IPS DF 4.7 (cell line): ENCODE measurements at regions not wholly inside any gene's neighbourhood (a gene's known extent, or its start where the extent isn't known, plus 50 kb on each side); places are given as distances from the start of the nearest gene placed in this dataset.

Experiments used
- DNase-seq: peaks from one replicate; pipeline ENCODE4 v3.0.0-alpha.2; 2013; ENCODE audit warnings: low spot score; ENCODE audit errors: extremely low read depth

DNA sequence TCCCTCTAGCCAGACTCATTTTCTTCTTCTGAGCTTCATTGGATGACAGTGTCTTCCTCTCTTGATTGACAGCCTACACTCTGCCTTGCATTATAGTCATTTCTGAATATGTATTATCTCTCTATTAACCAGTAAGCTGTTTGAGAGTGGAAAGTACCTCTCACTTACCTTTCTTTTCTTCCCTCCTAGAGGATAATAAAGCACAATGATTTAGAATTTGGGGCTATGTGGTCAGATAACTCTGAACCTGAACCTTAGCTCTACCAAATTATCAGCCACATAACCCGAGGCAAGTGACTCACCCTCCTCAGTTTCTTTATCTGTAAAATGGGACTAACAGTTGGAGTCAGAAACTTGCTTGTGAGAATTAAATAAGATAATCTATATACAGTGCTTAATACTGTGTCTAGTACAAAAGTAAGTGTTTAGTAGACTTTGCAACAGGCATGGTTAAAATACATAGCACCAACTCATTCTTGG, 331.8 kb upstream of the TBL1XR1 start:
- DNase-seq, result no peak

- no peak for DNase-seq
Observed at GRCh38 chr3:177529716-177530335, 332.5 kb upstream of the TBL1XR1 start.

DNA sequence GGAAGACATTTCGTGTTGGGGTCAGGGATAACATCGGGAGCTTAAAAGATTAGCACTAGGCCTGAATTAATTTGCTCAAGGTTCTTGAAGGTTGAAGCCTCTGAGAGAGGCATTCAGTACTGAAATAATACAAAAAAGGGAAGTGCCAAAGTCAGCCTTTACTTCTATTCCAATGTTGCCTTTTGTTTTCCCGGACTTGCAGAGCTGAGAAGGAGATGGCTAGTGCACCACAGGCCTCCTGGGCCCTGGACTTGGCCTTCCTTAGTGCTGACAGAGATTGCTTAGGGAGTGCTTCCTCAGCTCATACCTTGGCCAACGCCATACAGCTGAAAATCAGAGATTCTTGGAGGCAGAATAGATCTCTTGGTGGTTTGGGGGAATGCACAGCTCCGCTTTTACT, 333.6 kb upstream of the TBL1XR1 start:
- no peak for DNase-seq

DNA sequence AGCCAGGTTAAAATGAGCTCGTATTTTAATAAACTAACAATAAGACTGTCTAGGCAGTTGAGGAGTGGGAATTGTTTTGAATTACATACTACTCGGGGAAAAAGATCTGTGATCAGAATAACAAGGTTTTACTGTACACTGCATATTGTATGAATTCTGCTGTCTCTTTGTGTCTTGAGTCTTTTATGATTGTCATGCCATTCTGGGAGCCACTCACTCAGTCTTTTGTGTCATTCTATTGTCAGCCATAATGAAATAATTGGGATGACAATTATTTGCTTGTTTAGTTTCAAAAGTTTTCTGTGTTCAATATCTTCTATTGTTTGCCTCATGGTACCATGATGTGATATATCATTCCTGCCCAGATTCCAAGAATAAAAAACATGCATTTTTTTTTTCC, 339.6 kb upstream of the TBL1XR1 start:
- DNase-seq, result no peak

- DNase-seq, result no peak
Observed at GRCh38 chr3:177537612-177538011, 340.3 kb upstream of the TBL1XR1 start.

- DNase-seq, result no peak
Observed at GRCh38 chr3:177538048-177538749, 340.9 kb upstream of the TBL1XR1 start.

DNA sequence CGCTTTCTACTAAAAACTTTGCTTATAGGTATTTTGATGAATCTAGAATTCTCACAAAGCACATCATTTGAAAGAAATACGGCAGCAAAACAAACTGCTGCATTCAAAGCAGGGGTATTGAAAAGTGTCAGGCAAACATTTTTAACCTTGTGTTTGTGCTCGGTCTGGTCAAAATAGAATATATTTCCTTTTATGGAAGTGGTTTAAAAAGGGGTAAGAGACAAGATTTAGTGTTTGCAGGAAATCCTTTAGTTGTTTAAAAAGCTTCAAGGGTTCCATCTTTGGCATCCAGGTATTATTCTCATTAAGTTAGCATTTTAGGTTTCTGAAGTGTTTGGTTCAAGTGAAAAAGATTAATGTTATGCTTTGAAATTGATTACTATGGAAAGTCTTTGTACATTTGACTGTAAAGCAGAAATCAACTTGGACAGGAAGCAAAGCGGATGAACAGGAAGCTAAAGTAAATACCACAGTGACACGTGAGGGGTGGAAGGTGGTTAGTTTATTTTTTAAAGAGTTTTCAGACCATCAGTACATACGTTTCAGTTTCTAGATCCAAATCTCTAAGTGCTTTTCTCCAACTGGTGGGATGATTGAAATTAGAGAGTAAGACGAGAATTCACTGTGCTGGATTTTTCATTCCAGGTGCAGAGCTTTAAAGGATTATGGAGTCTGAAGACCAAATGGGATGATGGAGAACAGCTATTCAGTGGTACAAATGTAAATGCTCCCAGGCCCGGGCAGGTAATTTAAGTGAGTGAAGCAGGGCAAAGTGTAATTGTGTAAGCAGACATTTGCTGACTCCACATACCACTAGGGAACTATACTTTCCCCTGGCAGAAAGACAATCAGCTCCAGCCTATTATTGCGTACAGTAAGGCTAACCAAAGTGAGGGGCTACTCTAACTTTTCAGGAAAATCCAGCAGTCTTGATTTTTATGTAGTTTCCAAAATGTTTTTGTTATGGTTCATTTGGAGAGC, 341.8 kb upstream of the TBL1XR1 start:
- DNase-seq, result no peak

DNA sequence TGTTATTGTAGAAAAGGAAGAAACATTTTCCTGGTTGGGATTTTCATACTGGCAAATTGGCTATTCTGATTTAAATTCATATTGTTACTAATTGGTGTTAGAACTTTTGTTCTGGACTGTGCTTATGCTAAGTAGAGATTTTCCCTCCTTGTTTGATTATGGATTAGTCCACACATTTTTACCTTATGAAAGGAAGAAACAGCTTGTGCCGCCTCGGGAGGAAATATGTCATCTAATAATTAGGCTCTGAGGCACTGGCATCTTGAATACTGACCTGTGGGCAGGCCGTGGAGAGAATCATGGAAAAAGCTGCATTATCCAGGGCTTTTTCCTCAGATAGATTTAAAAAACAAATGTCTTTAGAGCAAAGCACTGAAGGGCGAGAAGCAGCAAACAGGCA, 344.3 kb upstream of the TBL1XR1 start:
- no peak for DNase-seq

DNA sequence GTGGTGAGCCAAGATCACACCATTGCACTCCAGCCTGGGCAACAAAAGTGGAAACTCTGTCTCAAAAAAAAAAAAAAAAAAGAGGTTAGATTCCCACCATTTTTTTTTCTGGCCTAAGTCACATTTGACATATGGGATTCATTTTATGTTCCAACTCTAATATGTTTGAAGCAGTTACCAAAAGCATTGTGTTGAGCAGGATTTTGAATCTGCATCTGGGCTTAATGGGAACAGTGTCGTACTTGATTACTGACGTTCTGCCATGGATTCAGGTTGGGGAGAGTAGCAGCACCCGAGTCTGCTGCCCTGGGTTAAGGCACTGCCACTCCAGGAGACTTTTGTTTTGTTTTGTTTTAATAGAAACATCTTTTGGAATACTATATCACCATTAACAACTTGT, 348.7 kb upstream of the TBL1XR1 start:
- no peak for DNase-seq

- no peak for DNase-seq
Observed at GRCh38 chr3:177547711-177548350, 350.5 kb upstream of the TBL1XR1 start.

- DNase-seq, result no peak
Observed at GRCh38 chr3:177550667-177551066, 353.4 kb upstream of the TBL1XR1 start.

DNA sequence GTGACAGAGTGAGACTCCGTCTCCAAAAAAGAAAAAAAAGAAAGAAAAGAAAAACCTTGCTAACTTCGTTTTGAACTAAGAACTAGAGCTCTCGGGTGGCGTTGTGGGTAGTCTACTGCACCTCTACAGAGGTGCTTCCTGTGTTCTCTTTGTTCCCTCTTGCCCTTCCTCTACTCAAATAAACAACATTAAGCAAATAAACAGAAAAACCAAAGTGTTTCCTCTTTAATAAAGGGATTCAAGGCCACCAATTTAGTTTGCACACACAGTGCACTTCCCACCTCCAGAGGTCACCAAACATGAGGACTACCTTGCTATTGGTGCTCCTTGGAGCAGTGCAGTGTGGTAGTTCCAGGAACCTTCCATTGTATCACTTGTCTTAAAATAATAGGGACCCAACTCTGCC, 354.2 kb upstream of the TBL1XR1 start:
- DNase-seq, result no peak

DNA sequence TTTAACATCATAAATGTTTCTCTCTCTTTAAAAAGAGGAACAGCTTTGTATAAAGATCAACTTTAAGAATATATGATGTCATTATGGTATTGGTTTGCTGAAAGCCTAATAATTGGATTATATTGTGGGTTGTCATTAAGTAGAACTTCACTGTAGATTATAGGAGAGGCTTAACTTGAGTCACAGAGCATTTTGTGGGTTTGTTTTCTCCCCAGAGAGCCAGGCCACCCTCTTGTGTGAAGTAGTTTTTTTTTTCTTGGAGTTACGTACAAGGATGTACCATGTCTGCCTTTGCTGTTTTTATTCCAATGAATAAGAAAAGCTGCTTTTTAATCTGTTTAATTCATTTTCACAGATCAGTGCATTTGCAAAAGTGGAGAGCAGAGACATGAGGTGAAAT, 354.8 kb upstream of the TBL1XR1 start:
- no peak for DNase-seq

- DNase-seq, result no peak
Observed at GRCh38 chr3:177553012-177553411, 355.7 kb upstream of the TBL1XR1 start.

- no peak for DNase-seq
Observed at GRCh38 chr3:177553579-177553978, 356.3 kb upstream of the TBL1XR1 start.

- no peak for DNase-seq
Observed at GRCh38 chr3:177554895-177555759, 357.8 kb upstream of the TBL1XR1 start.

GRCh38 chr3:177557548-177557947, 360.3 kb upstream of the TBL1XR1 start:
- DNase-seq, result no peak

- DNase-seq, result no peak
Observed at GRCh38 chr3:177561365-177561764, 364.1 kb upstream of the TBL1XR1 start.

GRCh38 chr3:177561769-177562392, 364.6 kb upstream of the TBL1XR1 start:
- DNase-seq, result no peak

- no peak for DNase-seq
Observed at GRCh38 chr3:177563243-177563780, 366.0 kb upstream of the TBL1XR1 start.
